ENCODE measurements at regions not wholly inside any gene's neighbourhood (a gene's known extent, or its start where the extent isn't known, plus 50 kb on each side); places are given as distances from the start of the nearest gene placed in this dataset.
A peak's percentile ranks its signal among the peaks of the same experiment; 100 is the strongest.

- TF ChIP-seq ZNF407 (IDR thresholded peaks at IDR 0.05; ENCODE audit: low read depth) (no peak), VEZF1 (CRISPR knock-in tag; IDR thresholded peaks at IDR 0.05) (no peak), CSDE1 (IDR thresholded peaks at IDR 0.05) (no peak), SMAD1 (IDR thresholded peaks at IDR 0.05; ENCODE audit: low read depth, low read length, partially characterized antibody) (no peak), ZNF3 (CRISPR knock-in tag; IDR thresholded peaks at IDR 0.05) (no peak), ERF (CRISPR knock-in tag; IDR thresholded peaks at IDR 0.05) (no peak), MAFK (IDR thresholded peaks at IDR 0.05; ENCODE audit: low read length) (peak; percentile 93), COPS2 (conservative IDR thresholded peaks at IDR 0.05) (no peak), ZNF717 (CRISPR knock-in tag; IDR thresholded peaks at IDR 0.05) (no peak), RBM39 (optimal IDR thresholded peaks at IDR 0.05; ENCODE audit: low read depth, low read length) (no peak), ZNF212 (CRISPR knock-in tag; IDR thresholded peaks at IDR 0.05) (no peak), TSHZ1 (CRISPR knock-in tag; IDR thresholded peaks at IDR 0.05) (no peak), ZNF431 (CRISPR knock-in tag; IDR thresholded peaks at IDR 0.05) (no peak), ATF7 (IDR thresholded peaks at IDR 0.05) (peak; percentile 15; the same call in 1 of the 2 replicates), HMG20A (CRISPR knock-in tag; conservative IDR thresholded peaks at IDR 0.05) (no peak), SNRNP70 (optimal IDR thresholded peaks at IDR 0.05; ENCODE audit: low read depth, low read length) (no peak), ZNF224 (CRISPR knock-in tag; IDR thresholded peaks at IDR 0.05) (no peak), NCOR1 (IDR thresholded peaks at IDR 0.05) (peak; percentile 73)
Measured at GRCh38 chr10:44478040-44478439, 93.1 kb upstream of the CXCL12 start (continued).

All from K562 (cell line).